Activated CD4-positive, alpha-beta memory T cell treated with anti-CD3 and anti-CD28 coated beads, Interleukin-2, amount 10 ng/mL, durations not matched to agents 7 days and 5 days (primary cell): ENCODE measurements at regions not wholly inside any gene's neighbourhood (a gene's known extent, or its start where the extent isn't known, plus 50 kb on each side); places are given as distances from the start of the nearest gene placed in this dataset.

Experiments used
- CTCF ChIA-PET: fragments of 350-600 bp; sonication (Branson Sonifier 250); formaldehyde crosslinking; loops from one replicate; lab custom pipeline; 2021; ENCODE audit warnings: antibody characterized with exemption, inconsistent platforms; lab: Charles Lee
- POLR2A ChIA-PET: fragments of 350-600 bp; sonication (Branson Sonifier 250); formaldehyde crosslinking; loops from one replicate; lab custom pipeline; 2021; ENCODE audit warnings: antibody characterized with exemption; lab: Charles Lee
- DNase-seq: peaks from one replicate; pipeline ENCODE4 v3.0.0-alpha.2; 2020
- H3K27ac Mint-ChIP-seq: one replicate; pipeline ENCODE4 v1.8.0; 2021; ENCODE audit warnings: mild to moderate bottlenecking, mixed read lengths
- H3K27me3 Mint-ChIP-seq: one replicate; pipeline ENCODE4 v1.8.0; 2021; ENCODE audit warnings: mixed read lengths
- H3K36me3 Mint-ChIP-seq: one replicate; pipeline ENCODE4 v1.8.0; 2021; ENCODE audit warnings: low read depth, mixed read lengths
- H3K4me1 Mint-ChIP-seq: one replicate; pipeline ENCODE4 v1.8.0; 2021; ENCODE audit warnings: mixed read lengths
- H3K4me3 Mint-ChIP-seq: one replicate; pipeline ENCODE4 v1.8.0; 2021; ENCODE audit warnings: mild to moderate bottlenecking, mixed read lengths
- H3K9me3 Mint-ChIP-seq: one replicate; pipeline ENCODE4 v1.8.0; 2021; ENCODE audit warnings: mixed read lengths

DNA sequence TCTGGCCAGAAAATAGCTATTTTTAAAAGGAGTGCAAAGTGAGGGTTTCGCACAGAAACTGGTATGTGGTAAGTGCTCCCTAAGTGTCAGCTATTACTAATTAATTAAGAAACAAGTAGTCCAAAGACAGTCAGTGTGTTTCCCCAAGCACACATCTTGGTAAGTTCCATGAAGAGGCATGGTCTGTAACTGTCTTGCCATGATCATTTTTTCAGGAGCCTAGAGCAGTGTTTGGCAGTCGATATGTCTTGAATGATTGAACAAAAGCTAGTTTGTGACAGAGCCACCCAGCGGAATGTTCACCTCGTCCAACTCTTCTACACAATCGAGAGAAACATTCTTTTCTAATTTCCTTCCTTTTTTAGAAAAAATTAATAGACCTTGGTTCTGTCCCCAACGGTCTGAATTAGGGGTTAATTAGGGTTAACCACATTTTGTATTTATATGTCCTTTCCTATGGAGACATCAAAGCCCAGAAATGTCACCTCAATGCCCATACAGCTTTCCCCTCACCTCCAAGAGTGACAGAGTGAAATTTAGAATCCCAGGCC is 57.6 kb upstream of the FTH1 start:
- ChIA-PET POLR2A (interaction anchor here (0.9 to 6.4 kb wide), 11 partner anchors 13 to 210 kb away, joined by 3 to 79 read pairs (median 4); partner anchors contain the start of genes FTH1 and INCENP), CTCF (interaction anchor here (0.8 to 3.2 kb wide), 4 partner anchors 57 to 83 kb away, joined by 3 to 20 read pairs (median 10); no protein-coding TSS in a partner anchor)
- Mint-ChIP-seq H3K36me3 (peaks cover 7% of the 10 kb centered on the region), H3K9me3 (peaks cover 13% of the 10 kb centered on the region), H3K4me3 (peak overlapping the region; percentile 45), H3K27ac (peak overlapping the region; percentile 99), H3K27me3 (no peaks in the 10 kb centered on the region), H3K4me1 (peaks cover 24% of the 10 kb centered on the region)
- DNase-seq = no peak

DNA sequence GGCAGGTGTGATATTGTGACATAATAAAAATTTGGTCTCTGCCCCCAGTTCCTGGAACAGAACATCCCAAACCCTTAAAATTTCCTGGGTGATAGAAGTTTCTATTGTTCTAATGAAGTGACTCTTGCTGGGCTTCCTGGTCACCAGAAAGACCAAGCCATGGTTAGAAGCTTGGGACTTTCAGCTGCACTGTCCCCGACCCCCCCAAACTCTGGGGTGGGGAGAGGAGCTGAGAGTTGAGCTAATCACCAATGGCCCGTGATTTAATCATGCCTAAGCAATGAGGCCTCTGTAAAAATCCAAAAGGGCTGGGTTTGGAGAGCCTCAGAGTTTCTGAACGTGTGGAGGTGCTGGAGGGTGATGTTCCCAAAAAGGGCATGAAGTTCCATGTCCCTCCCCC is 54.8 kb upstream of the FTH1 start:
- peaks cover 24% of the 10 kb centered on the region for H3K4me1 Mint-ChIP-seq
- DNase-seq = no peak
- no peaks in the 10 kb centered on the region for H3K27me3 Mint-ChIP-seq
- POLR2A ChIA-PET = interaction anchor here (6.4 kb wide), 1 partner anchor 54 kb away, joined by 79 read pairs; the partner anchor contains the start of gene FTH1
- no peak overlapping the region for H3K4me3 Mint-ChIP-seq
- CTCF ChIA-PET = no interaction called here
- H3K36me3 Mint-ChIP-seq = peaks cover 7% of the 10 kb centered on the region
- H3K9me3 Mint-ChIP-seq = peaks cover 16% of the 10 kb centered on the region
- H3K27ac Mint-ChIP-seq = no peak overlapping the region

DNA sequence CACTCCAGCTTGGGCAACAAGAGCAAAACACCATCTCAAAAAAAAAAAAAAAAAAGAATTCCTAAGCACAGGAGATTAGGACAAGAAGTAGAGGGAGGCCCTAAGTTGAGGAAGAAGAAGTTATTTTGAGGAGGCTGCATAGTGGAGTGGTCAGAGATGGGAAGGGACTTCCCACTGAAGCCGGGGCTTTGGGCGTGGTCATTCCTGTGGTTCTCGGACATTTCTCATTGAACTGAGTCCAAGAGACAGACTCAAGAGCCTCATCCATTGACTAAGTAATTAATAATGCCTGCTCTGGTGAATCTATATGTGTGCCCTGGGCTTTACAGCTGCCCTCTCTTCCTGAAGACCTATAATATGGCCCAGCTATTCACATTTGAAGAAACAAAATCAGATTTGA is 53.2 kb upstream of the FTH1 start:
- H3K36me3 Mint-ChIP-seq = peaks cover 5% of the 10 kb centered on the region
- no peak for DNase-seq
- H3K4me1 Mint-ChIP-seq = peaks cover 17% of the 10 kb centered on the region
- ChIA-PET POLR2A (interaction anchor here (6.4 kb wide), 1 partner anchor 53 kb away, joined by 79 read pairs; the partner anchor contains the start of gene FTH1), CTCF (interaction anchor here (0.7 kb wide), 1 partner anchor 1503 kb away, joined by 3 read pairs; no protein-coding TSS in a partner anchor)
- no peaks in the 10 kb centered on the region for H3K27me3 Mint-ChIP-seq
- peaks cover 13% of the 10 kb centered on the region for H3K9me3 Mint-ChIP-seq
- no peak overlapping the region for H3K27ac Mint-ChIP-seq
- H3K4me3 Mint-ChIP-seq = no peak overlapping the region

DNA sequence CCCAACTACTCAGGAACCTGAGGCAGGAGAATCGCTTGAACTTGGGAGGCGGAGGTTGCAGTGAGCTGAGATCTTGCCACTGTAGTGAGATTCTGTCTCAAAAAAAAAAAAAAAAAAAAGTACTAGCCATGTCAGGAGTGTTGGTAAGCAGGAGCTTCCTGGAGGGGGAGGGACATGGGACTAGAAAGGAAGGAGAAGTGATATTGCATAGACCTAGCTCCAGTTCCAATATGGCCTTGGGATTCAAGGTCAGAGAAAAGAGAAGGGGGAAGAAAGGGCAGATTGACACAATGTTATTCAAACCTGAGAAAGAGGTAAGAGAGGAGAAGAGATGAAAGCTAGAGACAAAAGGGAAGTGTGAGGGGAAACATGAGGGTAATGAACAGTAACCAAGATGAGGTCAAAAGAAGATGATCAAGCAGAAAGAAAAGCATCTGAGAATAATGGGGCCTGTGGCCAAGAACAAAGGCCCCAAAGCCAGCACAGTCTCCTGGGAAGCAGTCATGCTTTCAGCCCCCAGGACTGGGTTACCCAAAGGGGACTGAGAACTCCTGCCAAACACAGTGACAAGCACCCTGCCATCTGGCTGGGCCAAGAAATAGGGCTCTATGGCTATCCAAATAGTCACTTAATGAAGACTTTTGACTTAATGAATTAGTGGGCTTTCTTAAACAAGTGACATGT is 51.7 kb upstream of the FTH1 start:
- DNase-seq = no peak
- POLR2A ChIA-PET = no interaction called here
- no peaks in the 10 kb centered on the region for H3K27me3 Mint-ChIP-seq
- peaks cover 8% of the 10 kb centered on the region for H3K4me1 Mint-ChIP-seq
- H3K36me3 Mint-ChIP-seq = peaks cover 5% of the 10 kb centered on the region
- no peak overlapping the region for H3K4me3 Mint-ChIP-seq
- CTCF ChIA-PET = interaction anchor here (1.1 kb wide), 1 partner anchor 63 kb away, joined by 3 read pairs; no protein-coding TSS in a partner anchor
- H3K27ac Mint-ChIP-seq = no peak overlapping the region
- peaks cover 13% of the 10 kb centered on the region for H3K9me3 Mint-ChIP-seq

DNA sequence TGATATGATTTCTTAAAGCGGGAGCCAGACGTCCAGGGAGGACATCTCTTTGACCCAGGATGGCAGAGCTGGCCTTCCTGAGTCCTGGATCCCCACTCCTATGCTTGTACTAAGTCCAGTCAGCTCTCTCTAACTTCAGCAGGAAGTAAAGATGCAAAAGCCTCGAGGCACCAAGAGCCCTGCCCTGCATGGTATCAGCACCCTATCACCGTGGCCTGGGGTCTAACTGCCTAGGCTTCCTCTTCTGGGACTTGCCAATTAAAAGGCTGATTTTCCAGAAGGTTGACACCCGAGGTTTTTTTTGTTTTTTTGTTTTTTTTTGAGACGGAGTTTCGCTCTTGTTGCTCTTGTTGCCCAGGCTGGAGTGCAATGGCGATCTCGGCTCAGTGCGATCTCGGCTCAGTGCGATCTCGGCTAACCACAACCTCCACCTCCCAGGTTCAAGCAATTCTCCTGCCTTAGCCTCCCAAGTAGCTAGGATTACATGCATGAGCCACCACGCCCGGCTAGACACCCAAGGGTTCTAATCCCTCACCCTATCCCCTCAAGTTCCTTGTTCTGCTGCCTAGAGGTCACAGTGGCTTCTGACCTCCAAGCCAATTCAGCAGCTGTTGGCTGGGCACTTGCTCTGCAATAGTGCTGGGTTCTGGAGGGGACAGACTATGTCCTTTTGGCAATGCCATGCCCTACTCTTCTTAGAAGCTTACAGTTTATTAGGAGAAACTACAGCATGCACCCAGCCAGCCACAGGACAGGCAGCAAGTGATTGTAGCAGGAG is 50.6 kb upstream of the FTH1 start:
- peaks cover 13% of the 10 kb centered on the region for H3K9me3 Mint-ChIP-seq
- ChIA-PET CTCF (interaction anchor here (1.1 kb wide), 1 partner anchor 64 kb away, joined by 3 read pairs; no protein-coding TSS in a partner anchor), POLR2A (interaction anchor here (0.6 kb wide), 1 partner anchor 55 kb away, joined by 4 read pairs; no protein-coding TSS in a partner anchor)
- no peak for DNase-seq
- H3K4me3 Mint-ChIP-seq = no peak overlapping the region
- H3K36me3 Mint-ChIP-seq = peaks cover 5% of the 10 kb centered on the region
- H3K4me1 Mint-ChIP-seq = peaks cover 5% of the 10 kb centered on the region
- H3K27ac Mint-ChIP-seq = no peak overlapping the region
- no peaks in the 10 kb centered on the region for H3K27me3 Mint-ChIP-seq
